Prostate gland (tissue), 2 donors: ENCODE measurements at regions not wholly inside any gene's neighbourhood (a gene's known extent, or its start where the extent isn't known, plus 50 kb on each side); places are given as distances from the start of the nearest gene placed in this dataset.

Experiments used
- DNase-seq: peaks from one replicate; pipeline ENCODE4 v3.0.0-alpha.2; 2019; ENCODE audit warnings: low spot score
- H3K27ac ChIP-seq, 2 donors: fragments of 200-600 bp; sonication (generic); 2 replicates each; pipeline ENCODE4 v1.5.1; 2017 to 2019
- H3K27me3 ChIP-seq: fragments of 200-600 bp; sonication (generic); replicated peaks from 2 replicates; pipeline ENCODE4 v1.5.1; 2019; ENCODE audit not compliant: insufficient read depth
- H3K36me3 ChIP-seq, 2 donors: fragments of 200-600 bp; sonication (generic); 1 replicate in 1 of 2; 2 replicates in 1 of 2; pipeline versions ENCODE4 v1.5.1 to v1.8.1; 2017 to 2019
- H3K4me1 ChIP-seq: fragments of 200-600 bp; sonication (generic); replicated peaks from 2 replicates; pipeline ENCODE4 v1.5.1; 2019
- H3K4me3 ChIP-seq, 2 donors: fragments of 200-600 bp; sonication (generic); 2 replicates each; pipeline ENCODE4 v1.5.1; 2017 to 2019
- H3K9me3 ChIP-seq: fragments of 200-600 bp; sonication (generic); 2 replicates; pipeline ENCODE4 v1.5.1; 2017
- POLR2A ChIP-seq: fragments of 450-650 bp; IDR thresholded peaks from one replicate; pipeline ENCODE4 v1.6.1; 2016; ENCODE audit warnings: antibody characterized with exemption, mild to moderate bottlenecking
- POLR2AphosphoS5 ChIP-seq: sonication (generic); formaldehyde crosslinking; IDR thresholded peaks from one replicate; pipeline ENCODE4 v1.6.1; 2017; ENCODE audit warnings: antibody characterized with exemption
- WGBS: methylation state at CpG from one replicate; pipeline ENCODE4 v1.1.5; 2018; 5-methylcytosine and 5-hydroxymethylcytosine counted together
- intact Hi-C: fragments of 100-400 bp; cut with DNase I; formaldehyde crosslinking; loops from one replicate; pipeline ENCODE4 v1.14.2; 2022
- TF ChIP-seq, protein P1 (sequence below), 4 experiments: fragments of 200-600 bp in 2 of 4; fragments of 450-650 bp in 2 of 4; sonication (generic) in 2 of 4; IDR thresholded peaks; 1 replicate in 3 of 4; 2 replicates in 1 of 4; pipeline ENCODE4 v1.5.1; 2016 to 2019; ENCODE audit warnings: antibody characterized with exemption in 4 of 4, mild to moderate bottlenecking in 2 of 4, moderate library complexity in 2 of 4

DNA sequence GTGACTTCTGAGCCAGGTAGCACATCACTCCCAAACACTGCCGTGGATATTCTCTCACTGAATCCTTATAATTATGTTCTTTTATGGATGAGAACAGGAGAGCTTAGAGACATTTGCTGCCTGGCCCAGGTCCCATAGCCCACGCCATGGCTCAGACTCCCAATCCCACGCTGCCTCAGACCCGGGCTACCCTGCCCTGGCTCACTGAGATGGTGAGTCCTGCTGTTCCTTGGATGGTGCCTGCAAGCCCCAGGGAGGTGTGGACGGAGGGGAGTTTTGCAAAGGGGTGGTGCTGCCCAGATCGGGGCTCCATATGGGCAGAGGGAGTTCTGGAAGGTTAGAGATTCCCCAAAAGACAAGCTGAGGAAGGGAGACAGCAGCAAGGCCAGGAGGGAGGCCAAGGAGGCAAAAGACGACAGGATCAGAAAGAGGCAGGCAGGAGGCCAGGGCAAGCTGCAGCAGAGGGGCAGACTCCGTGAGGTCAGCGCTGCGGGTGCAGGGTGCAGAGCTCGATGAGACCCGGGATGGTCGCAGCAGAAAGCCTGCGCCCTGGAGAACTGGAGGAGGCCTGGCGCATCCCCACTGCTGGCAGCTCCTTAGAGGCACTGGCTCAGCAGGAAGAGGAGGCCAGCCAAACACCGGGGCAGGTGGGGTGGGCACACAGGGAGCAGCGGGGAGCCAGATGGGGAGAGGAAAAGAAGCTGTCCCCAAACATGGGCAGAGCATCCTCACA lies 95.7 kb upstream of the ALDH1A3 start:
- no peak for DNase-seq
- no peak for TF ChIP-seq POLR2AphosphoS5
- TF ChIP-seq, protein P1, sequence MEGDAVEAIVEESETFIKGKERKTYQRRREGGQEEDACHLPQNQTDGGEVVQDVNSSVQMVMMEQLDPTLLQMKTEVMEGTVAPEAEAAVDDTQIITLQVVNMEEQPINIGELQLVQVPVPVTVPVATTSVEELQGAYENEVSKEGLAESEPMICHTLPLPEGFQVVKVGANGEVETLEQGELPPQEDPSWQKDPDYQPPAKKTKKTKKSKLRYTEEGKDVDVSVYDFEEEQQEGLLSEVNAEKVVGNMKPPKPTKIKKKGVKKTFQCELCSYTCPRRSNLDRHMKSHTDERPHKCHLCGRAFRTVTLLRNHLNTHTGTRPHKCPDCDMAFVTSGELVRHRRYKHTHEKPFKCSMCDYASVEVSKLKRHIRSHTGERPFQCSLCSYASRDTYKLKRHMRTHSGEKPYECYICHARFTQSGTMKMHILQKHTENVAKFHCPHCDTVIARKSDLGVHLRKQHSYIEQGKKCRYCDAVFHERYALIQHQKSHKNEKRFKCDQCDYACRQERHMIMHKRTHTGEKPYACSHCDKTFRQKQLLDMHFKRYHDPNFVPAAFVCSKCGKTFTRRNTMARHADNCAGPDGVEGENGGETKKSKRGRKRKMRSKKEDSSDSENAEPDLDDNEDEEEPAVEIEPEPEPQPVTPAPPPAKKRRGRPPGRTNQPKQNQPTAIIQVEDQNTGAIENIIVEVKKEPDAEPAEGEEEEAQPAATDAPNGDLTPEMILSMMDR (IDR thresholded peaks at IDR 0.05), result no peak
- TF ChIP-seq POLR2A, result no peak
- H3K36me3 ChIP-seq, result no peaks in the 10 kb centered on the region
- WGBS, result 80% methylated on average over 17 of the region's 17 CpGs
- no peaks in the 10 kb centered on the region for H3K4me1 ChIP-seq
- H3K27ac ChIP-seq, result no peak overlapping the region
- intact Hi-C loops, result no loop called here
- no peak overlapping the region for H3K4me3 ChIP-seq
- no peaks in the 10 kb centered on the region for H3K9me3 ChIP-seq
- no peaks in the 10 kb centered on the region for H3K27me3 ChIP-seq

- Histone ChIP-seq H3K4me1 (no peaks in the 10 kb centered on the region), H3K27ac (no peak overlapping the region), H3K27me3 (no peaks in the 10 kb centered on the region), H3K4me3 (no peak overlapping the region), H3K36me3 (no peaks in the 10 kb centered on the region), H3K9me3 (no peaks in the 10 kb centered on the region)
- 80% methylated on average over 10 of the region's 10 CpGs for WGBS
- intact Hi-C loops, result no loop called here
- no peak for TF ChIP-seq POLR2A
- TF ChIP-seq, protein P1 (IDR thresholded peaks at IDR 0.05), result no peak
- DNase-seq, result no peak
Measured at GRCh38 chr15:100784493-100785180, 95.0 kb upstream of the ALDH1A3 start.

- DNase-seq, result no peak
- Histone ChIP-seq H3K27ac (no peak overlapping the region), H3K9me3 (no peaks in the 10 kb centered on the region), H3K27me3 (no peaks in the 10 kb centered on the region), H3K4me1 (no peaks in the 10 kb centered on the region), H3K36me3 (no peaks in the 10 kb centered on the region), H3K4me3 (no peak overlapping the region)
- intact Hi-C loops, result no loop called here
- TF ChIP-seq POLR2AphosphoS5 (no peak), POLR2A (no peak)
- TF ChIP-seq, protein P1 (IDR thresholded peaks at IDR 0.05), result no peak
- WGBS, result 95% methylated on average over 10 of the region's 10 CpGs
Measured at GRCh38 chr15:100785181-100786138, 94.2 kb upstream of the ALDH1A3 start.

- no peak overlapping the region for H3K4me3 ChIP-seq
- no peaks in the 10 kb centered on the region for H3K4me1 ChIP-seq
- no peak for DNase-seq
- no peak overlapping the region for H3K27ac ChIP-seq
- no peaks in the 10 kb centered on the region for H3K9me3 ChIP-seq
- intact Hi-C loops, result no loop called here
- no peaks in the 10 kb centered on the region for H3K36me3 ChIP-seq
- TF ChIP-seq, protein P1 (IDR thresholded peaks at IDR 0.05), result no peak
- TF ChIP-seq POLR2AphosphoS5 (no peak), POLR2A (no peak)
- H3K27me3 ChIP-seq, result no peaks in the 10 kb centered on the region
- 96% methylated on average over 3 of the region's 5 CpGs for WGBS
Measured at GRCh38 chr15:100786139-100786531, 93.5 kb upstream of the ALDH1A3 start.
